Activated CD4-positive, alpha-beta memory T cell treated with anti-CD3 and anti-CD28 coated beads, Interleukin-2, amount 10 ng/mL, durations not matched to agents 7 days and 5 days (primary cell): ENCODE measurements at regions not wholly inside any gene's neighbourhood (a gene's known extent, or its start where the extent isn't known, plus 50 kb on each side); places are given as distances from the start of the nearest gene placed in this dataset.
"Not testable (repeated sequence)": the region's sequence is repeated elsewhere in the genome, so short reads cannot be mapped to it uniquely, and the experiment has no call there.

Experiments
- CTCF ChIA-PET: fragments of 350-600 bp; sonication (Branson Sonifier 250); formaldehyde crosslinking; loops from one replicate; lab custom pipeline; 2021; ENCODE audit warnings: antibody characterized with exemption, inconsistent platforms; lab: Charles Lee
- POLR2A ChIA-PET: fragments of 350-600 bp; sonication (Branson Sonifier 250); formaldehyde crosslinking; loops from one replicate; lab custom pipeline; 2021; ENCODE audit warnings: antibody characterized with exemption; lab: Charles Lee
- DNase-seq: peaks from one replicate; pipeline ENCODE4 v3.0.0-alpha.2; 2020
- H3K27ac Mint-ChIP-seq: one replicate; pipeline ENCODE4 v1.8.0; 2021; ENCODE audit warnings: mild to moderate bottlenecking, mixed read lengths
- H3K27me3 Mint-ChIP-seq: one replicate; pipeline ENCODE4 v1.8.0; 2021; ENCODE audit warnings: mixed read lengths
- H3K36me3 Mint-ChIP-seq: one replicate; pipeline ENCODE4 v1.8.0; 2021; ENCODE audit warnings: low read depth, mixed read lengths
- H3K4me1 Mint-ChIP-seq: one replicate; pipeline ENCODE4 v1.8.0; 2021; ENCODE audit warnings: mixed read lengths
- H3K4me3 Mint-ChIP-seq: one replicate; pipeline ENCODE4 v1.8.0; 2021; ENCODE audit warnings: mild to moderate bottlenecking, mixed read lengths
- H3K9me3 Mint-ChIP-seq: one replicate; pipeline ENCODE4 v1.8.0; 2021; ENCODE audit warnings: mixed read lengths

- Mint-ChIP-seq H3K27me3 (peaks cover 2% of the 10 kb centered on the region), H3K27ac (no peak overlapping the region), H3K4me1 (no peaks in the 10 kb centered on the region), H3K9me3 (no peaks in the 10 kb centered on the region), H3K36me3 (no peaks in the 10 kb centered on the region), H3K4me3 (no peak overlapping the region)
- ChIA-PET POLR2A (no interaction called here), CTCF (no interaction called here)
- DNase-seq: no peak
Observed at GRCh38 chr11:60592601-60593000, 77.4 kb downstream of the MS4A13 start.

GRCh38 chr11:60594998-60595642, 79.9 kb downstream of the MS4A13 start:
- DNase-seq: no peak
- CTCF ChIA-PET: no interaction called here
- no peak overlapping the region for H3K4me3 Mint-ChIP-seq

GRCh38 chr11:60607483-60607882, 91.9 kb upstream of the MS4A8 start:
- Mint-ChIP-seq H3K27ac (no peak overlapping the region), H3K9me3 (no peaks in the 10 kb centered on the region), H3K4me1 (peaks cover 3% of the 10 kb centered on the region), H3K4me3 (no peak overlapping the region), H3K36me3 (no peaks in the 10 kb centered on the region), H3K27me3 (peaks cover 19% of the 10 kb centered on the region)
- ChIA-PET CTCF (no interaction called here), POLR2A (no interaction called here)
- DNase-seq: no peak

More at GRCh38 chr11:60594998-60595642, 79.9 kb downstream of the MS4A13 start:
- Mint-ChIP-seq H3K27ac (no peak overlapping the region), H3K36me3 (no peaks in the 10 kb centered on the region), H3K9me3 (no peaks in the 10 kb centered on the region), H3K27me3 (no peaks in the 10 kb centered on the region), H3K4me1 (no peaks in the 10 kb centered on the region)
- POLR2A ChIA-PET: no interaction called here

- no peak overlapping the region for H3K4me3 Mint-ChIP-seq
- DNase-seq: no peak
- ChIA-PET POLR2A (no interaction called here), CTCF (interaction anchor here (0.6 to 2.3 kb wide), 4 partner anchors 8 to 246 kb away, joined by 3 to 9 read pairs (median 4); no protein-coding TSS in a partner anchor)
- peaks cover 3% of the 10 kb centered on the region for H3K4me1 Mint-ChIP-seq
- no peaks in the 10 kb centered on the region for H3K36me3 Mint-ChIP-seq
- H3K27ac Mint-ChIP-seq: no peak overlapping the region
- peaks cover 24% of the 10 kb centered on the region for H3K27me3 Mint-ChIP-seq
- H3K9me3 Mint-ChIP-seq: no peaks in the 10 kb centered on the region
Observed at GRCh38 chr11:60609632-60610031, 89.8 kb upstream of the MS4A8 start.

GRCh38 chr11:60610702-60611101, 88.7 kb upstream of the MS4A8 start:
- Mint-ChIP-seq H3K36me3 (no peaks in the 10 kb centered on the region), H3K9me3 (no peaks in the 10 kb centered on the region), H3K27ac (no peak overlapping the region), H3K4me1 (peaks cover 3% of the 10 kb centered on the region), H3K27me3 (peaks cover 24% of the 10 kb centered on the region), H3K4me3 (no peak overlapping the region)
- ChIA-PET CTCF (interaction anchor here (2.3 kb wide), 1 partner anchor 247 kb away, joined by 9 read pairs; no protein-coding TSS in a partner anchor), POLR2A (no interaction called here)
- no peak for DNase-seq

- CTCF ChIA-PET: no interaction called here
- no peaks in the 10 kb centered on the region for H3K36me3 Mint-ChIP-seq
- H3K4me3 Mint-ChIP-seq: no peak overlapping the region
- no peaks in the 10 kb centered on the region for H3K9me3 Mint-ChIP-seq
- H3K27ac Mint-ChIP-seq: no peak overlapping the region
- peaks cover 12% of the 10 kb centered on the region for H3K27me3 Mint-ChIP-seq
- H3K4me1 Mint-ChIP-seq: no peaks in the 10 kb centered on the region
- no peak for DNase-seq
- POLR2A ChIA-PET: no interaction called here
Observed at GRCh38 chr11:60615497-60615896, 83.9 kb upstream of the MS4A8 start.

GRCh38 chr11:60621940-60622339, 77.5 kb upstream of the MS4A8 start:
- POLR2A ChIA-PET, H3K36me3 Mint-ChIP-seq, H3K27ac Mint-ChIP-seq, H3K27me3 Mint-ChIP-seq, CTCF ChIA-PET, H3K9me3 Mint-ChIP-seq, DNase-seq, H3K4me3 Mint-ChIP-seq, H3K4me1 Mint-ChIP-seq: not testable (repeated sequence)

GRCh38 chr11:60622776-60623175, 76.6 kb upstream of the MS4A8 start:
- H3K36me3 Mint-ChIP-seq, H3K4me3 Mint-ChIP-seq, H3K4me1 Mint-ChIP-seq, H3K27me3 Mint-ChIP-seq, H3K9me3 Mint-ChIP-seq, POLR2A ChIA-PET, DNase-seq, CTCF ChIA-PET, H3K27ac Mint-ChIP-seq: not testable (repeated sequence)

GRCh38 chr11:60625262-60625661, 74.2 kb upstream of the MS4A8 start:
- CTCF ChIA-PET: no interaction called here
- H3K9me3 Mint-ChIP-seq: no peaks in the 10 kb centered on the region
- peaks cover 2% of the 10 kb centered on the region for H3K27me3 Mint-ChIP-seq
- no peak overlapping the region for H3K4me3 Mint-ChIP-seq
- no peak overlapping the region for H3K27ac Mint-ChIP-seq
- DNase-seq: no peak
- POLR2A ChIA-PET: no interaction called here
- no peaks in the 10 kb centered on the region for H3K36me3 Mint-ChIP-seq
- no peaks in the 10 kb centered on the region for H3K4me1 Mint-ChIP-seq

GRCh38 chr11:60629399-60629798, 70.0 kb upstream of the MS4A8 start:
- no peak for DNase-seq
- no peak overlapping the region for H3K4me3 Mint-ChIP-seq
- no peaks in the 10 kb centered on the region for H3K36me3 Mint-ChIP-seq
- H3K27me3 Mint-ChIP-seq: peaks cover 4% of the 10 kb centered on the region
- ChIA-PET POLR2A (no interaction called here), CTCF (interaction anchor here (0.9 kb wide), 1 partner anchor 10 kb away, joined by 4 read pairs; no protein-coding TSS in a partner anchor)
- H3K9me3 Mint-ChIP-seq: no peaks in the 10 kb centered on the region
- peaks cover 2% of the 10 kb centered on the region for H3K4me1 Mint-ChIP-seq
- no peak overlapping the region for H3K27ac Mint-ChIP-seq

GRCh38 chr11:60631944-60632343, 67.5 kb upstream of the MS4A8 start:
- CTCF ChIA-PET: no interaction called here
- POLR2A ChIA-PET: interaction anchor here (0.6 kb wide), 1 partner anchor 1175 kb away, joined by 3 read pairs; no protein-coding TSS in a partner anchor

GRCh38 chr11:60633645-60634044, 65.8 kb upstream of the MS4A8 start:
- CTCF ChIA-PET: no interaction called here
- no peak for DNase-seq
- no peaks in the 10 kb centered on the region for H3K36me3 Mint-ChIP-seq
- peaks cover 9% of the 10 kb centered on the region for H3K27me3 Mint-ChIP-seq
- H3K4me1 Mint-ChIP-seq: peaks cover 2% of the 10 kb centered on the region
- H3K27ac Mint-ChIP-seq: no peak overlapping the region
- H3K4me3 Mint-ChIP-seq: no peak overlapping the region
- POLR2A ChIA-PET: no interaction called here
- H3K9me3 Mint-ChIP-seq: no peaks in the 10 kb centered on the region

More at GRCh38 chr11:60631944-60632343, 67.5 kb upstream of the MS4A8 start:
- no peaks in the 10 kb centered on the region for H3K36me3 Mint-ChIP-seq
- H3K27ac Mint-ChIP-seq: no peak overlapping the region
- no peak overlapping the region for H3K4me3 Mint-ChIP-seq
- H3K4me1 Mint-ChIP-seq: peaks cover 2% of the 10 kb centered on the region
- H3K27me3 Mint-ChIP-seq: peaks cover 2% of the 10 kb centered on the region
- DNase-seq: no peak
- H3K9me3 Mint-ChIP-seq: no peaks in the 10 kb centered on the region

GRCh38 chr11:60634126-60634525, 65.3 kb upstream of the MS4A8 start:
- no peak for DNase-seq
- Mint-ChIP-seq H3K27ac (no peak overlapping the region), H3K9me3 (no peaks in the 10 kb centered on the region), H3K27me3 (peaks cover 9% of the 10 kb centered on the region), H3K4me3 (no peak overlapping the region), H3K36me3 (no peaks in the 10 kb centered on the region), H3K4me1 (peaks cover 2% of the 10 kb centered on the region)
- CTCF ChIA-PET: no interaction called here
- POLR2A ChIA-PET: no interaction called here

GRCh38 chr11:60641940-60642339, 57.5 kb upstream of the MS4A8 start:
- H3K9me3 Mint-ChIP-seq: no peaks in the 10 kb centered on the region
- no peaks in the 10 kb centered on the region for H3K4me1 Mint-ChIP-seq
- CTCF ChIA-PET: no interaction called here
- H3K36me3 Mint-ChIP-seq: no peaks in the 10 kb centered on the region
- H3K4me3 Mint-ChIP-seq: no peak overlapping the region
- peaks cover 10% of the 10 kb centered on the region for H3K27me3 Mint-ChIP-seq
- no peak overlapping the region for H3K27ac Mint-ChIP-seq
- POLR2A ChIA-PET: no interaction called here
- no peak for DNase-seq
